ENCODE measurements at regions not wholly inside any gene's neighbourhood (a gene's known extent, or its start where the extent isn't known, plus 50 kb on each side); places are given as distances from the start of the nearest gene placed in this dataset.

DNA sequence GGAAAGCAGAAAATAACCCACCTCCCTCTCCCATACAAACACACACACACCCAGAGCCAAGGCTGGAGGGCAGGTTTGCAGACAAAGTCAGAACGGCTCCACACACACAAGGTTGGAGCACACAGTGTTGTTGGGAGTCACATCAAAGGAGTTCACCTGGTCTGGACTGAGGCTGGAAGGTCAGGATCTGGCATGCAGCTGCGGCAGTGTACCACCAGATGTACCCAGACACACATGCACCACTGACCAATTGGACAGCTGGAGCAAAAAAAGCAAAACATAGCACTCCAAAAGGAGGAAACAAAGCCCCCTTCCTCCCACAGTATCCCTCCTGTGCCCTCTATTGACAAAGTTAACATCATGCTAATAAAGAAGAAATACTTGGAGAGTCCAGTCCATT lies 94.6 kb upstream of the KIF2A start:
- no peaks in the 10 kb centered on the region for H3K36me3 ChIP-seq (ENCODE audit: control insufficient read depth in 2 of 2, extremely low read depth in 1 of 2, insufficient read depth in 2 of 2, low read length in 2 of 2)
- DNase-seq (ENCODE audit: low read depth, low spot score) (no peak), FAIRE-seq (no peak)
- H3K9me3 ChIP-seq (replicated peaks; ENCODE audit: control insufficient read depth, insufficient read depth, low read length) = no peaks in the 10 kb centered on the region
- TF ChIP-seq EZH2 (IDR thresholded peaks at IDR 0.05; ENCODE audit: borderline replicate concordance, low read depth, low read length, severe bottlenecking) = no peak
- TF ChIP-seq POLR2A (IDR thresholded peaks at IDR 0.05; ENCODE audit: low read depth, low read length) = no peak
- TF ChIP-seq, protein P1, sequence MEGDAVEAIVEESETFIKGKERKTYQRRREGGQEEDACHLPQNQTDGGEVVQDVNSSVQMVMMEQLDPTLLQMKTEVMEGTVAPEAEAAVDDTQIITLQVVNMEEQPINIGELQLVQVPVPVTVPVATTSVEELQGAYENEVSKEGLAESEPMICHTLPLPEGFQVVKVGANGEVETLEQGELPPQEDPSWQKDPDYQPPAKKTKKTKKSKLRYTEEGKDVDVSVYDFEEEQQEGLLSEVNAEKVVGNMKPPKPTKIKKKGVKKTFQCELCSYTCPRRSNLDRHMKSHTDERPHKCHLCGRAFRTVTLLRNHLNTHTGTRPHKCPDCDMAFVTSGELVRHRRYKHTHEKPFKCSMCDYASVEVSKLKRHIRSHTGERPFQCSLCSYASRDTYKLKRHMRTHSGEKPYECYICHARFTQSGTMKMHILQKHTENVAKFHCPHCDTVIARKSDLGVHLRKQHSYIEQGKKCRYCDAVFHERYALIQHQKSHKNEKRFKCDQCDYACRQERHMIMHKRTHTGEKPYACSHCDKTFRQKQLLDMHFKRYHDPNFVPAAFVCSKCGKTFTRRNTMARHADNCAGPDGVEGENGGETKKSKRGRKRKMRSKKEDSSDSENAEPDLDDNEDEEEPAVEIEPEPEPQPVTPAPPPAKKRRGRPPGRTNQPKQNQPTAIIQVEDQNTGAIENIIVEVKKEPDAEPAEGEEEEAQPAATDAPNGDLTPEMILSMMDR (IDR thresholded peaks at IDR 0.05; ENCODE audit: extremely low read depth in 1 of 2, insufficient read depth in 1 of 2, low read depth in 1 of 2, low read length in 2 of 2) = no peak
- no peak for TF ChIP-seq GATA2 (IDR thresholded peaks at IDR 0.05; ENCODE audit: insufficient read depth, insufficient read length, low read depth, low read length)
- no peak for TF ChIP-seq FOS (IDR thresholded peaks at IDR 0.05; ENCODE audit: borderline replicate concordance, insufficient read depth, low read length)
- TF ChIP-seq MYC (IDR thresholded peaks at IDR 0.05; ENCODE audit: low read depth, low read length) = no peak
- no peak for TF ChIP-seq POLR2AphosphoS5 (IDR thresholded peaks at IDR 0.05; ENCODE audit: insufficient read depth, low read depth, low read length)
- TF ChIP-seq, protein P2, sequence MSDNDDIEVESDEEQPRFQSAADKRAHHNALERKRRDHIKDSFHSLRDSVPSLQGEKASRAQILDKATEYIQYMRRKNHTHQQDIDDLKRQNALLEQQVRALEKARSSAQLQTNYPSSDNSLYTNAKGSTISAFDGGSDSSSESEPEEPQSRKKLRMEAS (IDR thresholded peaks at IDR 0.05; ENCODE audit: insufficient read depth, insufficient read length) = no peak
- TF ChIP-seq JUN (IDR thresholded peaks at IDR 0.05; ENCODE audit: borderline replicate concordance, insufficient read depth, insufficient read length, low read depth) = no peak
- ChIA-PET CTCF (no interaction called here), POLR2A (no interaction called here)
- H3K4me3 ChIP-seq (replicated peaks in 1 of 3; ENCODE audit: insufficient read depth in 1 of 3, low read depth in 1 of 3, low read length in 3 of 3) = no peak overlapping the region
- H2AFZ ChIP-seq (ENCODE audit: low read depth, low read length) = no peak overlapping the region
- H3K27ac ChIP-seq (ENCODE audit: insufficient read depth, low read depth, low read length) = no peak overlapping the region
- no peaks in the 10 kb centered on the region for H3K4me1 ChIP-seq (ENCODE audit: control insufficient read depth, extremely low read depth, insufficient read depth, low read length)
- no peak overlapping the region for H3K4me2 ChIP-seq (ENCODE audit: insufficient read depth, low read length)
- BruUV-seq (replicated peaks) = no TSS peak
- dilution Hi-C loops (cut with MboI; ENCODE audit: extremely low pct_ligation_motif_present, low sequenced_read_pairs) (no loop called here), intact Hi-C loops (cut with micrococcal nuclease) (no loop called here)
- H3K9me1 ChIP-seq (replicated peaks; ENCODE audit: control insufficient read depth, extremely low read depth, insufficient read depth, low read length) = no peaks in the 10 kb centered on the region
- H3K27me3 ChIP-seq (ENCODE audit: control insufficient read depth in 2 of 2, insufficient read depth in 2 of 2, low read length in 2 of 2) = peaks cover 4 to 13% of the 10 kb centered on the region in 2 experiments
- H3K79me2 ChIP-seq (ENCODE audit: control insufficient read depth, insufficient read depth, low read length) = no peaks in the 10 kb centered on the region
- no peaks in the 10 kb centered on the region for H4K20me1 ChIP-seq (replicated peaks; ENCODE audit: control insufficient read depth, extremely low read depth, insufficient read depth, low read length)
- no peak overlapping the region for H3K9ac ChIP-seq (replicated peaks; ENCODE audit: extremely low read depth, insufficient read depth, low read length)
